Stomach (tissue), 8 donors: ENCODE measurements at regions not wholly inside any gene's neighbourhood (a gene's known extent, or its start where the extent isn't known, plus 50 kb on each side); places are given as distances from the start of the nearest gene placed in this dataset.

Experiments used
- DNase-seq, 2 donors: peaks; one replicate each; pipeline versions ENCODE4 v3.0.0 to v3.0.0-alpha.2; 2013 to 2019
- H3K27ac ChIP-seq, 5 donors: fragments of 200-600 bp in 4 of 5; sonication (generic) in 4 of 5; one replicate each; pipeline ENCODE4 v1.5.1; 2013 to 2019; ENCODE audit warnings: mild to moderate bottlenecking in 1 of 5, moderate library complexity in 1 of 5
- H3K27me3 ChIP-seq, 3 donors: fragments of 200-600 bp; sonication (generic); one replicate each; pipeline ENCODE4 v1.5.1; 2017 to 2019; ENCODE audit warnings: mixed run types in 1 of 3
- H3K36me3 ChIP-seq, 4 donors: fragments of 200-600 bp; sonication (generic); 1 replicate in 3 of 4; 2 replicates in 1 of 4; pipeline ENCODE4 v1.5.1; 2016 to 2019
- H3K4me1 ChIP-seq, 4 donors: fragments of 200-600 bp; sonication (generic); one replicate each; pipeline ENCODE4 v1.5.1; 2016 to 2019
- H3K4me3 ChIP-seq, 4 donors: fragments of 200-600 bp; sonication (generic) in 3 of 4; one replicate each; pipeline ENCODE4 v1.5.1; 2016 to 2019; ENCODE audit warnings: mild to moderate bottlenecking in 1 of 4
- H3K9me3 ChIP-seq, 4 donors: fragments of 200-600 bp; sonication (generic); one replicate each; pipeline ENCODE4 v1.5.1; 2016 to 2019
- CTCF ChIP-seq, 7 experiments: fragments of 450-650 bp in 4 of 7; fragments of 200-600 bp in 3 of 7; sonication (generic) in 3 of 7; IDR thresholded peaks; one replicate each; pipeline ENCODE4 v1.5.1; 2016 to 2019; ENCODE audit warnings: antibody characterized with exemption in 7 of 7, control low read depth in 2 of 7, mild to moderate bottlenecking in 1 of 7
- EP300 ChIP-seq: sonication (generic); formaldehyde crosslinking; IDR thresholded peaks from one replicate; pipeline ENCODE4 v1.6.1; 2017; ENCODE audit warnings: antibody characterized with exemption
- POLR2A ChIP-seq, 4 donors: fragments of 450-650 bp; IDR thresholded peaks; one replicate each; pipeline ENCODE4 v1.6.1; 2016; ENCODE audit warnings: antibody characterized with exemption in 4 of 4, control low read depth in 2 of 4, mild to moderate bottlenecking in 1 of 4, moderate library complexity in 1 of 4
- POLR2AphosphoS5 ChIP-seq, 3 donors: sonication (generic); formaldehyde crosslinking; IDR thresholded peaks; one replicate each; pipeline ENCODE4 v1.6.1; 2016; ENCODE audit warnings: antibody characterized with exemption in 3 of 3
- WGBS, 5 donors: extraction: QIAGEN DNeasy Blood & Tissue Kit in 3 of 5; methylation state at CpG; one replicate each; pipeline versions ENCODE4 v1.1.5 to v1.1.7; 2013 to 2018; 5-methylcytosine and 5-hydroxymethylcytosine counted together
- intact Hi-C: fragments of 100-400 bp; cut with DNase I; formaldehyde crosslinking; loops from one replicate; pipeline ENCODE4 v1.15.1; 2023; ENCODE audit warnings: low total_unique reads
- donor health status: healthy with polysubstance abuse.
- donor health status: Bipolar disorder and iron deficiency.
- donor health status: healthy.

DNA sequence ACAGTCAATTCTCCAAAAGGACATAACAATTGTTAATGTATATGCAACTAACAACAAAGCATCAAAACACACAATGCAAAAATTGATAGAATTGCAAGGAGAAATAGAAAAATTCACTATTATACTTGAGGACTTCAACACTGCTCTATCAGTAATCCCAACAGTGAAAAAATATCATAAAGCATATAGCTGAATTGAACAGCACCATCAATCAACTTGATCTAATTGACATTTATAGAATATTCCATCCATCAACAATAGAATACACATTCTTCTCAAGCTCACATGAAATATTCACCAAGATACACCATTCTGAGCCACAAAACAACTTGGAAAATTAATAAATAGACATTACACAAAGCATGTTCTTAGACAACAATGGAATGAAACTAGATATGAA, 60.1 kb upstream of the ASXL3 start:
- no peak for TF ChIP-seq POLR2AphosphoS5 (IDR thresholded peaks at IDR 0.05)
- TF ChIP-seq EP300 = no peak
- TF ChIP-seq CTCF (IDR thresholded peaks at IDR 0.05) = no peak
- TF ChIP-seq POLR2A (IDR thresholded peaks at IDR 0.05) = no peak
- H3K4me1 ChIP-seq = no peaks in the 10 kb centered on the region

GRCh38 chr18:33513027-33513426, 65.0 kb upstream of the ASXL3 start:
- DNase-seq = no peak
- Histone ChIP-seq H3K4me1 (no peaks in the 10 kb centered on the region), H3K27me3 (no peaks in the 10 kb centered on the region), H3K4me3 (no peak overlapping the region), H3K36me3 (no peaks in the 10 kb centered on the region), H3K27ac (no peak overlapping the region), H3K9me3 (peaks cover 0 to 22% (median 11%) of the 10 kb centered on the region in 4 donors)
- intact Hi-C loops = no loop called here
- TF ChIP-seq POLR2A (IDR thresholded peaks at IDR 0.05) = no peak
- no peak for TF ChIP-seq POLR2AphosphoS5 (IDR thresholded peaks at IDR 0.05)
- no peak for TF ChIP-seq CTCF (IDR thresholded peaks at IDR 0.05)
- no peak for TF ChIP-seq EP300

More for the DNA sequence above, 60.1 kb upstream of the ASXL3 start:
- H3K36me3 ChIP-seq = no peaks in the 10 kb centered on the region
- no peak overlapping the region for H3K27ac ChIP-seq
- H3K4me3 ChIP-seq = no peak overlapping the region
- no peak for DNase-seq
- H3K9me3 ChIP-seq = peaks cover 0 to 19% (median 11%) of the 10 kb centered on the region in 4 donors
- H3K27me3 ChIP-seq = no peaks in the 10 kb centered on the region
- intact Hi-C loops = no loop called here

DNA sequence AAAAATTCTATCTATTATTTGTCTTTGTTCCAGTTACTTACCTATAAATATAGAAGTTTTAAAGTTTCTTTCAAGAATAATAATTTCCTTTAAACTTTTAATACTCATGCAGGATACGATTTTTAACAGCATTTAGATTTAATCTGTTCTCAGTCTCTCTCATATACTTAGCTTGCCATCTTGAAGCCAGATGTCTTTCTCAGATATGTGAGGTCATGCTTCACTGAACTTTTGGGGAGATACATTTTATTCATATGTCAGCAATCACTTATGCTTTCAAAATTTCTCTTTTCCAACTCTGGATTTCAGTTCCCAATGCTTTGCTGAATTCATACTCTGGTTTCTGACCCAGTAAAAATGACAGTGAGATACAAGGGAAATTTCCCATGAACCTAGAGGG, 66.5 kb upstream of the CCDC178 start:
- H3K9me3 ChIP-seq = peaks cover 0 to 2% (median 0%) of the 10 kb centered on the region in 4 donors
- H3K27me3 ChIP-seq = no peaks in the 10 kb centered on the region
- no peaks in the 10 kb centered on the region for H3K36me3 ChIP-seq
- intact Hi-C loops = no loop called here
- 64 to 85% (median 81%) methylated on average over 1 of the region's 1 CpG for WGBS, 5 donors
- TF ChIP-seq EP300 = no peak
- TF ChIP-seq CTCF (IDR thresholded peaks at IDR 0.05) = no peak
- TF ChIP-seq POLR2AphosphoS5 (IDR thresholded peaks at IDR 0.05) = no peak
- no peak for TF ChIP-seq POLR2A (IDR thresholded peaks at IDR 0.05)
- H3K4me1 ChIP-seq = no peaks in the 10 kb centered on the region
- H3K4me3 ChIP-seq = no peak overlapping the region
- no peak overlapping the region for H3K27ac ChIP-seq
- DNase-seq = no peak

GRCh38 chr18:33505798-33506197, 65.3 kb upstream of the CCDC178 start:
- DNase-seq = no peak
- Histone ChIP-seq H3K27me3 (no peaks in the 10 kb centered on the region), H3K4me1 (no peaks in the 10 kb centered on the region), H3K36me3 (no peaks in the 10 kb centered on the region), H3K27ac (no peak overlapping the region), H3K9me3 (no peaks in the 10 kb centered on the region), H3K4me3 (no peak overlapping the region)
- intact Hi-C loops = no loop called here
- TF ChIP-seq POLR2A (IDR thresholded peaks at IDR 0.05) (no peak), EP300 (no peak), CTCF (IDR thresholded peaks at IDR 0.05) (no peak), POLR2AphosphoS5 (IDR thresholded peaks at IDR 0.05) (no peak)

DNA sequence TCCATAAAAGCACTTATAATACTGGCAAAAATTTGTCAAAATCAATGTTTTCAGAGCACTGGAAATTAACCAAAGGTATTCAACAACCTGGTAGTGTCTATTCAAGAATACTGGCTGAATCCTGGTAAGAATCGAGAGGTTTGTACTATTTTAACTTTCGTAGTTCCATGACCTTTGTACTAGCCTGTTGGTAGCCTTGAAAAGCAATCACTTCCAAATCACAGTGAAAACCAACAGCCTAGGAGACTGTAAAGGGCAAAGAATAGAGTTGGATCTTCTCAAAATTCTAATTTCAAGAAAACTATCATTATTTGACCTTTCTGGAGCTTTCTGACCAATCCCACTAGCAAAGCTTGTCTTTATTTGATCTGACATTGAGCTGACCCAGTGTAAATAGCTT, 64.8 kb upstream of the CCDC178 start:
- no peak for DNase-seq
- intact Hi-C loops = no loop called here
- H3K4me1 ChIP-seq = no peaks in the 10 kb centered on the region
- H3K27me3 ChIP-seq = no peaks in the 10 kb centered on the region
- H3K36me3 ChIP-seq = no peaks in the 10 kb centered on the region
- no peaks in the 10 kb centered on the region for H3K9me3 ChIP-seq
- TF ChIP-seq CTCF (IDR thresholded peaks at IDR 0.05) = no peak
- no peak for TF ChIP-seq EP300
- no peak for TF ChIP-seq POLR2A (IDR thresholded peaks at IDR 0.05)
- TF ChIP-seq POLR2AphosphoS5 (IDR thresholded peaks at IDR 0.05) = no peak
- no peak overlapping the region for H3K4me3 ChIP-seq
- 86 to 94% (median 92%) methylated on average over 2 of the region's 2 CpGs for WGBS, 5 donors
- no peak overlapping the region for H3K27ac ChIP-seq
